Liver (tissue), 3 donors: ENCODE measurements at regions not wholly inside any gene's neighbourhood (a gene's known extent, or its start where the extent isn't known, plus 50 kb on each side); places are given as distances from the start of the nearest gene placed in this dataset.

Experiments
- EGR1 ChIP-seq, 2 donors: IDR thresholded peaks; 2 replicates each; pipeline ENCODE4 v1.6.1; 2016 to 2018; ENCODE audit warnings: antibody characterized with exemption in 2 of 2, low read depth in 2 of 2
- RAD21 ChIP-seq, 2 donors: IDR thresholded peaks; 2 replicates each; pipeline ENCODE4 v1.6.1; 2016; ENCODE audit warnings: antibody characterized with exemption in 2 of 2, mild to moderate bottlenecking in 2 of 2
- TAF1 ChIP-seq: conservative IDR thresholded peaks from 2 replicates; pipeline ENCODE4 v1.6.1; 2016; ENCODE audit warnings: antibody characterized with exemption, mild to moderate bottlenecking
- TF ChIP-seq, protein P1 (sequence below): IDR thresholded peaks from 2 replicates; pipeline ENCODE4 v1.6.1; 2016; ENCODE audit warnings: antibody characterized with exemption, mild to moderate bottlenecking
- TF ChIP-seq, protein P2 (sequence below): fragments of 150-350 bp; IDR thresholded peaks from 2 replicates; pipeline ENCODE4 v1.5.1; 2017; ENCODE audit warnings: improper control_type of control experiment, low read depth, low read length; ENCODE audit not compliant: missing input control
- donor health status: healthy.
- donor health status: healthy.

DNA sequence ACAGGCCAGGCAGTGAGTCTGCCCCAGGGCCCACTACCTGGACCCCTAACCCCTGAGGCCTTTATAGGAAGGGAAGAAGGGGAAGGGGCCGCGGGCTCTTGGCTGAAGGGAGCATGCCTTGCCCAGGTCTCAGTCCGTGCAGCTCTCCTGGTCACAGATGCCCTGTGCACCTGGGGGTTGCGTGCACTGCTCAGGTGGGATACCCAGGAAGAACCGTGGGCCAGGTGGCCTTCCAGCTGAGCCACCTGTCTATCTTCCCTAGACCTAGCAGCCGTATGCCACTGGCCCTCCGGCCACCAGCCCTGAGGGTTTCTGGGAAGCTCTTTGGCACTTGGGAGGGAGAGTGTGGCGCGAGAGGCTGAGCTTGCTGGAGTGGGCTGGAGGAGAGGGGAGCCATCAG, 1178.6 kb downstream of the BRD1 start:
- no peak for TF ChIP-seq RAD21 (IDR thresholded peaks at IDR 0.05)
- TF ChIP-seq, protein P1, sequence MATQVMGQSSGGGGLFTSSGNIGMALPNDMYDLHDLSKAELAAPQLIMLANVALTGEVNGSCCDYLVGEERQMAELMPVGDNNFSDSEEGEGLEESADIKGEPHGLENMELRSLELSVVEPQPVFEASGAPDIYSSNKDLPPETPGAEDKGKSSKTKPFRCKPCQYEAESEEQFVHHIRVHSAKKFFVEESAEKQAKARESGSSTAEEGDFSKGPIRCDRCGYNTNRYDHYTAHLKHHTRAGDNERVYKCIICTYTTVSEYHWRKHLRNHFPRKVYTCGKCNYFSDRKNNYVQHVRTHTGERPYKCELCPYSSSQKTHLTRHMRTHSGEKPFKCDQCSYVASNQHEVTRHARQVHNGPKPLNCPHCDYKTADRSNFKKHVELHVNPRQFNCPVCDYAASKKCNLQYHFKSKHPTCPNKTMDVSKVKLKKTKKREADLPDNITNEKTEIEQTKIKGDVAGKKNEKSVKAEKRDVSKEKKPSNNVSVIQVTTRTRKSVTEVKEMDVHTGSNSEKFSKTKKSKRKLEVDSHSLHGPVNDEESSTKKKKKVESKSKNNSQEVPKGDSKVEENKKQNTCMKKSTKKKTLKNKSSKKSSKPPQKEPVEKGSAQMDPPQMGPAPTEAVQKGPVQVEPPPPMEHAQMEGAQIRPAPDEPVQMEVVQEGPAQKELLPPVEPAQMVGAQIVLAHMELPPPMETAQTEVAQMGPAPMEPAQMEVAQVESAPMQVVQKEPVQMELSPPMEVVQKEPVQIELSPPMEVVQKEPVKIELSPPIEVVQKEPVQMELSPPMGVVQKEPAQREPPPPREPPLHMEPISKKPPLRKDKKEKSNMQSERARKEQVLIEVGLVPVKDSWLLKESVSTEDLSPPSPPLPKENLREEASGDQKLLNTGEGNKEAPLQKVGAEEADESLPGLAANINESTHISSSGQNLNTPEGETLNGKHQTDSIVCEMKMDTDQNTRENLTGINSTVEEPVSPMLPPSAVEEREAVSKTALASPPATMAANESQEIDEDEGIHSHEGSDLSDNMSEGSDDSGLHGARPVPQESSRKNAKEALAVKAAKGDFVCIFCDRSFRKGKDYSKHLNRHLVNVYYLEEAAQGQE = no peak
- TF ChIP-seq, protein P2, sequence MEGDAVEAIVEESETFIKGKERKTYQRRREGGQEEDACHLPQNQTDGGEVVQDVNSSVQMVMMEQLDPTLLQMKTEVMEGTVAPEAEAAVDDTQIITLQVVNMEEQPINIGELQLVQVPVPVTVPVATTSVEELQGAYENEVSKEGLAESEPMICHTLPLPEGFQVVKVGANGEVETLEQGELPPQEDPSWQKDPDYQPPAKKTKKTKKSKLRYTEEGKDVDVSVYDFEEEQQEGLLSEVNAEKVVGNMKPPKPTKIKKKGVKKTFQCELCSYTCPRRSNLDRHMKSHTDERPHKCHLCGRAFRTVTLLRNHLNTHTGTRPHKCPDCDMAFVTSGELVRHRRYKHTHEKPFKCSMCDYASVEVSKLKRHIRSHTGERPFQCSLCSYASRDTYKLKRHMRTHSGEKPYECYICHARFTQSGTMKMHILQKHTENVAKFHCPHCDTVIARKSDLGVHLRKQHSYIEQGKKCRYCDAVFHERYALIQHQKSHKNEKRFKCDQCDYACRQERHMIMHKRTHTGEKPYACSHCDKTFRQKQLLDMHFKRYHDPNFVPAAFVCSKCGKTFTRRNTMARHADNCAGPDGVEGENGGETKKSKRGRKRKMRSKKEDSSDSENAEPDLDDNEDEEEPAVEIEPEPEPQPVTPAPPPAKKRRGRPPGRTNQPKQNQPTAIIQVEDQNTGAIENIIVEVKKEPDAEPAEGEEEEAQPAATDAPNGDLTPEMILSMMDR = no peak
- no peak for TF ChIP-seq EGR1 (IDR thresholded peaks at IDR 0.05; ENCODE audit: low read depth in 2 of 2)
- TF ChIP-seq TAF1 = no peak
